HG03457 (cell line): ENCODE measurements at regions not wholly inside any gene's neighbourhood (a gene's known extent, or its start where the extent isn't known, plus 50 kb on each side); places are given as distances from the start of the nearest gene placed in this dataset.
"Not testable (repeated sequence)": the region's sequence is repeated elsewhere in the genome, so short reads cannot be mapped to it uniquely, and the experiment has no call there.

Experiments
- ATAC-seq: cut with Tn5 transposase; IDR thresholded peaks from one replicate; pipeline ENCODE4 v1.9.1; 2021; ENCODE audit warnings: moderate number of reproducible peaks; ENCODE audit not compliant: unreplicated experiment

GRCh38 chr5:72599519-72600370, 92.5 kb upstream of the ZNF366 start:
- ATAC-seq: no peak

- ATAC-seq: no peak
Observed at GRCh38 chr5:72599065-72599433, 91.8 kb upstream of the ZNF366 start.

DNA sequence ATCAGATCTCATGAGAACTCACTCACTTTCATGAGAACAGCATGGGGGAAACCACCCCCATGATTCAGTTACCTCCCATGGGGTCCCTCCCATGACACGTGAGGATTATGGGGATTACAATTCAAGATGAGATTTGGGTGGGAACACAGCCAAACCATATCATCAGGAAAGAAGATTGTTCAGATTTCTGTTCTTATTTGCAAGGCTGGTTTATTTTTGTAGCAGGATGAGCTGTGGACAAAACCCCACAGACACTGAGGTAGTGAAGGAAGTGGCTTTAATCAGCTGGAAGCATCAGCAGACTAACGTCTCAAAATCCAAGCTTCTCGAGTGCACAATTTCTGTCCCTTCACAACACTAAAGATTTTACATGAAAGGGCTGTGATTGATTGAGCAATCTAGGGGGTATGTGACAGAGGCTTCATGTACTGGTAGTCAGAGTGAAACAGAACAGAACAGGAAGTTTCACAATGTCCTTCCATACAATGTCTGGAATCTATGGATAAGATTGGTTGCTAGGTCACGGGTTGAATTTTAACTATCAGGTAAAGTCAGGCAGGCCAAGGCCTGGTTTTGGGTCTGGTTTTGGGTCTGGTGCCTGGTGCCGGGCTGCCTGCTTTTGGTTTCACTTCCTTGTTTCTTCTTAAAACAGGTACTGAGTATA, 91.3 kb upstream of the ZNF366 start:
- no peak for ATAC-seq

DNA sequence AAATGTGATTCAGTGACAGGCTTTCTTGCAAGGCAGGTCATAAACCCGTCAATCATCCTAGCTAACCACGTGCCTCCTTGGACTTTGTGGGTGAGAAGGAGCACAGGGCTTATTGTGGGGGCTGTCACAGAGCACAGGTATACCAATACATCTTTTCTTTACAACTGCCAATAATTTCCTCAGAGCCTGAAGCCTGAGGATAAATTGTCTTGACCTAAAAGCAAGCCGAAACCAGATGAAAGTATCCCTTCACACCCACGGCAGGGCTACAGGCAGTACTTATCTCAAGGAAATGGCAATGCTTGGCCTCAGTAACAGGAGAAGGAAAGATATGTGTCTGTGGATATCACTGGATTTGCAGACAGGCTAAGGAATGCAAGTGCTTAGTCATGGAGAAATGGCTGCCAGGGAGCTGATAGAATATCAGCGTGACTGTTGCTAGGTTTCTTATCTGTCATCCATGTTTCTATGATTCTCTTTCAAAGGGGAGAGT, 90.3 kb upstream of the ZNF366 start:
- no peak for ATAC-seq

DNA sequence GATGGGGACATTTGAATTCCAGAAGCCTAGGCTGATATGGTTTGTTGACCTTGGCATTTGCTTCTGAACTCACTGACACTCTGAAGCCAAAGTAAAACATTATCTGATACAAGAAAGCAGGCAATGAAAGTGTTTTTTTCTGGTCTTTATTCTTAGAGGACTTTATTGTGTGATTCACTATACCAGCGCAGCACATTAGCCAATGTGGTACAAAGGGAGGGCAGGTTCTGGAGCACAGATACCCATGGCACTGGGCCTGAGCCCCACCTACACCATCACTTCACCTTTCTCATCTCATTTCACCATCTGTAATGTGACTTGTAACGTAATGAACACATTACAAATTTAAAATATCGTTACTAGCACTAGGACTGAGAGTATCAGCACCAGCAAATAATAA, 89.7 kb upstream of the ZNF366 start:
- ATAC-seq: no peak

- no peak for ATAC-seq
Observed at GRCh38 chr5:72588640-72589039, 81.4 kb upstream of the ZNF366 start.

GRCh38 chr5:72587661-72588308, 80.6 kb upstream of the ZNF366 start:
- no peak for ATAC-seq

DNA sequence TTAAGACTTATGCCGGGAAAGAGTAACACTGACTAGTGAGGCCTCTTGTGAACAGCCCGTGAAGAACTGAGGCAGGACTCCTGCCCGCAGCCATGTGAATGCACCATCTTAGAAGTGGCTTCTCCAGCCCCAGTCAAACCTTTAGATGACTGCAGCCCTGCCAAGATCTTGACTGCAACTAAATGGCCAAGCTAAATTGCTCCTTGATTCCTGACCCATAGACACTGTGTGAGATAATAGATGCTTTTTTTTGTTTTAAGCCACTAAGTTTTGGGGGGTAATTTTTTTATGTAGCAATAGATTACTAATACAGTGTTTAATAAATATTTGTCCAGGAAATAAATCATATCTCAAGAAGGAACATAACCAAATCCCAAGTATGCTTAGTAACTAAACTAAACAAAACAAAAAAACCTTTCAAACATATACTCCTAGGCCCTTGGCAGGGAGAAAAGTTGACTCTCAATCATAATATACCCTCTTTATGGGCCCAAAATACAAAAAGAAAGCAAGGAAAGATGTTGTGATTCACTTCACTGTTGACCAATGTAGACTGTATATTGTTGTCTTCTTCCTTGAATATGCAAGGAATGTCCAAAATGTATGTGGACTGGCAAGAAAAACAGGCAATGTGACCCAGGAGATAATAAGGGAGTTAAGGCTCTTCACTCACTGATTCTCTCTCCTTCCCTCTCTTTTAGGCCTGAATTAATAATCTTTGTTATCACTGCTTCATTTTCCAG, 79.7 kb upstream of the ZNF366 start:
- ATAC-seq: no peak

- no peak for ATAC-seq
Observed at GRCh38 chr5:72584466-72584865, 77.3 kb upstream of the ZNF366 start.

- not testable (repeated sequence) for ATAC-seq
Observed at GRCh38 chr5:72579290-72579689, 72.1 kb upstream of the ZNF366 start.

DNA sequence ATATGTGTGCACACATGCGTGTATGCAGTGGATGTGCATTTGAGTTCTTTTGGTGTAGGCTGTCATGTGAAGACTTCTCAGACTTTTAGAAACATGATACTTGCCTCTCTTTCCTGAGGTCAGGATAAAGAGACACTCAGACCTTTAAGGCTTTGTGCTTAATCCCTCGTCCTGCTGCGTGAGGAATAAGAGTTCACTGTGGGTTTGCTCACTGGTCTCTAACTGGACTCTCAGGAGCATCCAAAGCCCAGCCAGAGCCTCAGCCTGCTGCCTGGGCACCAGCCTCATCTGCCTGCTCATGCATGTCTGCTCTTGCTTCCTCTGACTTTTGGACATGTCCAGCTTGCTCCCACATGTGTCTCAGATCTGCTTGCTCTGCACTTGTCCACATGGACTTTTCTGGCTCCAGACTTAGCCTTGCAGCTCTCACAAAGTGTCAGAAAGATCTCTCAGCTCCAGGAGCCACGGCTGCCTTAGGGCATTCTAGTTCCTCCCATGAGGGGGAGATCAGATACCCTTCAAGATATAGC, 65.1 kb upstream of the ZNF366 start:
- ATAC-seq: no peak

DNA sequence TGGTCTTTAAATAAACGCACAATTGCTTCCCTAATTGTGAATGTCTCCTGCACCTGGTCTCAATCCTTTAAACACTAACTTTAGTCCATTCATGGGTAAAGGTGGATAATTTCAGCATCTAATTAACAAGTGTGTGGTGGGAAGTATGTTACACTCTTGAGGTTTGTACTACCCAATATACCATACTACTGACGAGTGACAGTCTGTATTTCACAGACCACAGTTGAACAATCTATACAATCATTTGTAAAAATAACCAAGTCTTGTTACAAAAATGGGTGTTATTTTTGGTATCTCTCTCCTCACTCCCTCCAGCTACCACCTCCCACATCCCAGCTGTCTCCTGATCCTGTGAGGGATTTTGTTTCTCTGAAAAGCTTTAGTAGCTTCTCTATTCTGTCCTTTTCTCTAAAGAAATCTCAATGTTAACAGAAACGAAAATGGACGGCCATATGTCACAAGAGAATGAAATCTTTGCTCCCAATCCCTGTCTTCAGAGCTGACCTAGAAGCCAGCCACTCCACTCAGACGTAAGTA, 62.3 kb upstream of the ZNF366 start:
- no peak for ATAC-seq

- no peak for ATAC-seq
Observed at GRCh38 chr5:72566746-72567145, 59.5 kb upstream of the ZNF366 start.

- ATAC-seq: no peak
Observed at GRCh38 chr5:72565513-72566289, 58.5 kb upstream of the ZNF366 start.

- ATAC-seq: no peak
Observed at GRCh38 chr5:72562717-72563116, 55.5 kb upstream of the ZNF366 start.

- no peak for ATAC-seq
Observed at GRCh38 chr5:72561148-72561972, 54.1 kb upstream of the ZNF366 start.

DNA sequence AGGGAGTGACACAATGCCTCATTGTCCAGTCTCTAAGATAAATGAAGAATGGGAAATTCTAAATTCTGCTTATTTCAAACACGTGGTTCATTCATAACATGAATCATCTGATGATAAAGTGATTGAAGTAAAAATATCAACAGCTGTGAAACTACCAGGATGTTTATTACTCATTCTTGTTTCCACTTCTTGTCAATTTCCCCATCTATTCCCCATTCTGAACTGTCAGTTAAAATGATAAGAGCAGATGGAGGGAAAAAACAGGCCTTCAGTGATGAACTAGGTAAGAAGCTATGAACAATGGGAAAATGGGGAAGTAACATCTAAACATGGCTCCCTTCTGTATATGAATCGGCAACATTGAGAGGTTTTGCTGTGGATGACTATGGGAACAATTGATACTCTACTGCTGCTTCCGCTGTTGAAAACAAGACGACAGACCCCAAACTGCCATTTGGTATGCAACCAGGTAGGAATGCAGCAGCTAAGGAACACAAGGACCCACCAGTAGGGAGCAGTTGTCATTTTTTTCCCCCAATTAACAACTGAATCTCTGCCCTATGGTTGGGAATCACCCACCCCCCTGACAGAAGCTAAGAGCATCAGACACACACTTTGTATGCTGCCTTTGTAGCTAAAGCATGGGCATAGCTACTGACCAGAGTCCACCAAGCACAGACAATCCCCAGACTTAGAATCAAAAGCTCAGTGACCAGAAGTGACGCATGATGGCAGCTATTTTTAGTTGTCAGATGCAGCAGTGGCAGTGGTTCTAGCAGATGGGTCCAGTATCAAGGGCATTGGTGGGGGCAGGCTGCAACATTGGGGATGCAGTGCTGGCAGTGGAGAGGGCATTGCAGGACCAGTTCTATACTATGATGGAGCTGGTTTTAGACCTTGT, 52.9 kb upstream of the ZNF366 start:
- ATAC-seq: no peak

- ATAC-seq: no peak
Observed at GRCh38 chr5:72558383-72558782, 51.2 kb upstream of the ZNF366 start.
